ACC112 (cell line): ENCODE measurements at regions not wholly inside any gene's neighbourhood (a gene's known extent, or its start where the extent isn't known, plus 50 kb on each side); places are given as distances from the start of the nearest gene placed in this dataset.

Experiments used
- H2AFZ ChIP-seq: fragments of 200-600 bp; sonication (generic); one replicate; pipeline ENCODE4 v1.6.0; 2017; ENCODE audit warnings: antibody characterized with exemption, low read length; ENCODE audit not compliant: unreplicated experiment
- H3K27ac ChIP-seq: fragments of 200-600 bp; sonication (generic); 2 replicates; pipeline ENCODE4 v1.5.1; 2014; ENCODE audit warnings: low read depth, mild to moderate bottlenecking, antibody characterized with exemption, low read length, moderate library complexity
- H3K27me3 ChIP-seq: fragments of 200-600 bp; sonication (generic); 2 replicates; pipeline ENCODE4 v1.6.1; 2014; ENCODE audit warnings: mild to moderate bottlenecking, antibody characterized with exemption, low read length, moderate library complexity, mixed read lengths; ENCODE audit not compliant: insufficient read depth
- H3K36me3 ChIP-seq: fragments of 200-600 bp; sonication (generic); 2 replicates; pipeline ENCODE4 v1.6.1; 2016; ENCODE audit warnings: mild to moderate bottlenecking, antibody characterized with exemption, low read length, moderate library complexity, mixed read lengths; ENCODE audit not compliant: insufficient read depth
- H3K4me1 ChIP-seq: fragments of 200-600 bp; sonication (generic); one replicate; pipeline ENCODE4 v1.6.1; 2016; ENCODE audit warnings: low read length, mixed read lengths; ENCODE audit not compliant: insufficient read depth, unreplicated experiment, control insufficient read depth
- H3K4me3 ChIP-seq: fragments of 200-600 bp; sonication (generic); 2 replicates; pipeline ENCODE4 v1.5.1; 2014; ENCODE audit warnings: mild to moderate bottlenecking, low read depth, low read length
- H3K79me2 ChIP-seq: fragments of 200-600 bp; sonication (generic); one replicate; pipeline ENCODE4 v1.6.0; 2016; ENCODE audit warnings: low read length; ENCODE audit not compliant: control insufficient read depth, unreplicated experiment, insufficient read depth

DNA sequence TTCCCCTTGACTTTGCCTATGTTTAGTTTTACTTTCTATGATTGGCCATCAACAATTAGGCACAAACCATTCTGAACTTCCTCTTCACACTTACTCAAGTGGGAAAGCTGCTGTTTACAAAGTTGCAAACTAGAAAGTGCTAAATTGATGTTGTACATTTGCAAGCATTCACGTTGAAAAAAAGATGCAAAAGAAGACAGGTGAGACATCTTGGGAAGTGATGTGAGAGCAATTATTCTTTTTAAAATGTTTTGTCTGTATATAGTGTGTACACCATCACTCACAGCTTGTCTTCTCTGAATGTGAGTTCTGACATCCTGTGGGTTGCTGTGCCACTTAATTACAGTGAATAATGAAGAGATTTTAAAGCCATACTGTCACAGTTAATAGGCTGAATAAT lies 874.1 kb upstream of the LRATD1 start:
- no peaks in the 10 kb centered on the region for H3K27me3 ChIP-seq
- no peaks in the 10 kb centered on the region for H3K36me3 ChIP-seq
- H3K27ac ChIP-seq: no peak overlapping the region
- H3K4me1 ChIP-seq: no peaks in the 10 kb centered on the region
- no peak overlapping the region for H2AFZ ChIP-seq
- H3K79me2 ChIP-seq: no peaks in the 10 kb centered on the region
- no peak overlapping the region for H3K4me3 ChIP-seq

DNA sequence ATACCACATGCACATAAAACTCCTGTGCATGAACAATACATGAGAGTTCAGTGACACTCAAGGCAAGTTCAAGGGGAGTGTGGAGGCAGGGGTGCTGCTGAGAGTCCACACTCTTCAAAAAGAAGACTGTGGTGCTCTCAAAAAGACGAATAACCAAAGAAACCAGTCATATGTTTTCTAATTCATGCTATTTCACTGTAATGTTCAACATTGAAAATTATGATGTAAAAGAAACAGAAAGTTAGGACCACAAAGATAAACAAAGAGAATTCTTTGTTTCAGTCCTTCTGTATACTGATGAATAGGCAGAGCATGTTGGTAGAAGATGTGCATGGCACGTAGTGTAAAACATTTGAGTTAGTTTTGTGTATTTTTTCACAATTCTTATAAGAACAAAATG lies 864.2 kb upstream of the LRATD1 start:
- Histone ChIP-seq H3K27ac (no peak overlapping the region), H3K4me3 (no peak overlapping the region), H3K27me3 (no peaks in the 10 kb centered on the region), H3K36me3 (no peaks in the 10 kb centered on the region), H3K4me1 (no peaks in the 10 kb centered on the region), H2AFZ (no peak overlapping the region), H3K79me2 (no peaks in the 10 kb centered on the region)

DNA sequence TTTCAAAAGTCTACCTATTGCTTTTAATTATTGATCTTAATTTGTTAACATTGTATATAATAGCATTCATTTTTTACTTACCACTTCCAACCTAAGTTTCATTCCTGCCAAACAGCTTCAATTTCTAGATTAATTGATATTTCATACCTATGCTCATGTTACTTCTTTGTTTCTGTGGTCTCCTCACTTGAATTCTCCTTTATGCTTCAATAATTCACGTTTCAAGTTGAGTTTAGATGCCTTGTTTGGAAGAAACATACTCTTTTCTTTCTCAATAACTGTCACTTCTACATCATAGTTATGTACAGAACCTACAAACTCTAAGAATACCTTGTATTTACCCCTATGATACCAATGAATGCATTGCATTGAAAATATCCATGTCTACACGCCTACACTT lies 862.2 kb upstream of the LRATD1 start:
- H3K27ac ChIP-seq: no peak overlapping the region
- no peaks in the 10 kb centered on the region for H3K27me3 ChIP-seq
- no peaks in the 10 kb centered on the region for H3K36me3 ChIP-seq
- no peak overlapping the region for H3K4me3 ChIP-seq
- H3K79me2 ChIP-seq: no peaks in the 10 kb centered on the region
- H2AFZ ChIP-seq: no peak overlapping the region
- no peaks in the 10 kb centered on the region for H3K4me1 ChIP-seq

DNA sequence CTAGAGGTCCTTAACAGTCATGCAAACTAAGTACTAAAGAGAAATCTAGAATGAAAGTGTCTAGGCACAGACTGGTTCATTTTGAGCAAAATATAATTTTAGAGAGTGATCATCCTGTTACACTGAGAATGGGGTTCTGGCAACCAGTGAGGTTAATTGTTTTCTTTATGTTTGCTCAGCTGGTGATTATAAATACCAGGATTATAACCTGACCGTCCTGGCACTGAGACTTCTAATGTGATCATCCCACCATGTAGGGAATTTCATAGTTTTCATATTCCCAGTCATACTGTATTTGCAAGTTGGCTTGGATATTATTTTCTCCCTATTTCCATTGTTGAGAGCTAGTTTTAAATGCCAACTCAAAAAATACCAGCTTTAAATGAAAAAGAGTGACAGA lies 852.5 kb upstream of the LRATD1 start:
- H3K27ac ChIP-seq: no peak overlapping the region
- H3K36me3 ChIP-seq: no peaks in the 10 kb centered on the region
- H3K79me2 ChIP-seq: no peaks in the 10 kb centered on the region
- no peak overlapping the region for H2AFZ ChIP-seq
- H3K4me1 ChIP-seq: no peaks in the 10 kb centered on the region
- no peak overlapping the region for H3K4me3 ChIP-seq
- H3K27me3 ChIP-seq: no peaks in the 10 kb centered on the region

DNA sequence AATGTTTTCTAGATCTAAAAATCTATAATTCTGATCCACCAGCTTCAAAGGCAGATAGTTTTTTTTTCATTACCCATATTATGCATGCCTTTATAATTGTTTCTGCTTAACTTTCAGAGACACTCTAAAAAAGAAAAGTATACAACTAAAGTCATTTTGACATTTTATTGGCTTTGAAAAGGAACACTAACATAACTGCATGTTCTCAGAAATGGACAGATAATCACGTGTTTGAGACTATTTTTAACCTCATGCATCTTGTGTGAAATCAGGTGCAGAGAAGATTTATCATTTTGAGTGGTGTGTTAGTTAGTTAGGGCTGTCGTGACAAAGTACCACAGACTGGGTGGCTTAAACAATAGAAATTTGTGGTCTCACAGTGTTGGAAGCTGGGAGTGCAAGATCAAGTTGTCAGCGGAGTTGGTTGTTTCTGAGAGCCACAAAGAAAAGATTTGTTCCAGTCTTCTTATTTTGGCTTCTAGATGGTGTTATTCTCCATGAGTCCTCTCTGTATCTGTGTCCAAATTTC lies 841.4 kb upstream of the LRATD1 start:
- no peak overlapping the region for H3K4me3 ChIP-seq
- no peak overlapping the region for H2AFZ ChIP-seq
- H3K27me3 ChIP-seq: no peaks in the 10 kb centered on the region
- no peaks in the 10 kb centered on the region for H3K79me2 ChIP-seq
- H3K27ac ChIP-seq: no peak overlapping the region
- H3K4me1 ChIP-seq: no peaks in the 10 kb centered on the region
- no peaks in the 10 kb centered on the region for H3K36me3 ChIP-seq

DNA sequence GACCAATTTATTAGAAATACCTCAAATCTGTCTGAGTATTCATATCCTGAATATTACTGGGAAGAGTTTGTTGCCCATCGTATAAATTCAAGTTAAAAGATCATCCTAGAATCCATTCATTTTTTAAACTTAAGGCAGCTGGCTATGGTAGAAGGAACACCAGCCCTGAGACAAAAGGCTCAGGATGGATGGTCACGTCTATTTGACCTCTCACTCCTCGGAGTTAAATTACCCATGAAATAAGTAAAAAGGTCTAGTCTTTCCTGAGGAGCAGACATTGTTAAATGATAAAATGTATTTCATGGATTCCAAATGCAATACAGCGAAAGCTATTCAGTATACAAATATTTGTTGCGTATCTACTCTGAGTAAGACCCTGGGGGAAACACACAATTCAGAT lies 826.0 kb upstream of the LRATD1 start:
- Histone ChIP-seq H2AFZ (no peak overlapping the region), H3K79me2 (no peaks in the 10 kb centered on the region), H3K36me3 (no peaks in the 10 kb centered on the region), H3K4me3 (no peak overlapping the region), H3K27ac (no peak overlapping the region), H3K4me1 (no peaks in the 10 kb centered on the region), H3K27me3 (no peaks in the 10 kb centered on the region)

DNA sequence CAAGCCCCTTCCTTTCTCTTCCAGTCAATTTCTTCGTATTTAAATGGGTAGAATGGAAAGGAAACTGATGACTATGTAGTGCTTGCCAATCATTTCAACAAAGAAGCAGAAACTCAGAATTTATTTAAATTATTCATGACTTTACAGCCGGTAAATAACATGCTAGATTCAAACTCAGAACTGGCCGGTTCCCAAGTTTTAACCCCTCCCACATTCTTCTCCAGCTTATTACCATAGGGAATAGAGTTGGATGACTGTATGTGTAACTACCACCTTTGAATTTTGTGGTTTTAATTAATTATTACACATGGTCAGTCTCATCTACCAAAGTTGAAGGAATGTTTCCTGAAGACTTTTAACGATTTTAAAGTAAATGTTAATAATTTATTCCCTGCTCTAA lies 819.3 kb upstream of the LRATD1 start:
- Histone ChIP-seq H2AFZ (no peak overlapping the region), H3K4me1 (no peaks in the 10 kb centered on the region), H3K27me3 (no peaks in the 10 kb centered on the region), H3K4me3 (no peak overlapping the region), H3K36me3 (no peaks in the 10 kb centered on the region), H3K27ac (no peak overlapping the region), H3K79me2 (no peaks in the 10 kb centered on the region)

DNA sequence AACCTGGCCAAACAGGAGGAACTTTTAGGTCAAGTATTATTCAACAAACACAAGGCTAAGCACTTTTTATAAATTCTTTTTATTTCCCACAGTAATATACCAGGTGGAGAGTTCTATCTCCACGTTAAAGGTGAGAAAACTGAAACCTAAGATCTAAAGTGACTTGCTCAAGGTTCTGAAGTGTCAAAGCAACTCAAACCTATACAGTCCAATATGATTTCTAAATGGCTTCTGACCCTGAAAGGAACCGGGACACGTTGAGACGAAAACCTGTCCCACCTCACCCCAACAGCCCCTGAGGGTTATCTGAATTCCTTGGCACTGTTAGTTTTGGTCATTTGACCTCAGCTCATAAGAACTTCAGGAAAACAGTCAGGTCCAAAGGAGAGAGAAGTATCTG lies 814.5 kb upstream of the LRATD1 start:
- H3K36me3 ChIP-seq: no peaks in the 10 kb centered on the region
- peaks cover 16% of the 10 kb centered on the region for H3K4me1 ChIP-seq
- H3K27ac ChIP-seq: no peak overlapping the region
- H2AFZ ChIP-seq: peak overlapping the region; percentile 10
- H3K79me2 ChIP-seq: no peaks in the 10 kb centered on the region
- no peak overlapping the region for H3K4me3 ChIP-seq
- H3K27me3 ChIP-seq: no peaks in the 10 kb centered on the region

DNA sequence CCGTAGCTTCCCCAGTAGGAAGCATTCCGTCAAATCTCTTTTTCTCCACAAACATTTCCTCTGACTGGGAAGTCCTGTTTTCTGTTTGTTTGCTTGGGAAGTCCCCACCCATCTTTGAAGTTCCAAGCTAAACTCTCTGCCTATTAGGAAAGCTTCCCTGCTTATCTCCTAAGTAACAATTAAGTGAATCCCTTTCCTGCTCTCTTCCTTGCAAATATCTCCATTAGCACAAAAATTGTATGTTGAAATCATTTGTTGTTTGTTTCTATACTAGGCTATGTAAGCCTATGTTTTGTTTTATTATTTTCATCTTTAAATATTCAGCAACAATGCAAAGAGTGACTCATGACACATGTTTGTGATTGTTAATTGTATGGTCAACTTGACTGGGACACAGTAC lies 812.6 kb upstream of the LRATD1 start:
- Histone ChIP-seq H3K4me3 (no peak overlapping the region), H3K4me1 (peaks cover 16% of the 10 kb centered on the region), H3K36me3 (no peaks in the 10 kb centered on the region), H3K79me2 (no peaks in the 10 kb centered on the region), H3K27me3 (no peaks in the 10 kb centered on the region), H3K27ac (peak overlapping the region; percentile 76; the same call in 1 of the 2 replicates), H2AFZ (no peak overlapping the region)

DNA sequence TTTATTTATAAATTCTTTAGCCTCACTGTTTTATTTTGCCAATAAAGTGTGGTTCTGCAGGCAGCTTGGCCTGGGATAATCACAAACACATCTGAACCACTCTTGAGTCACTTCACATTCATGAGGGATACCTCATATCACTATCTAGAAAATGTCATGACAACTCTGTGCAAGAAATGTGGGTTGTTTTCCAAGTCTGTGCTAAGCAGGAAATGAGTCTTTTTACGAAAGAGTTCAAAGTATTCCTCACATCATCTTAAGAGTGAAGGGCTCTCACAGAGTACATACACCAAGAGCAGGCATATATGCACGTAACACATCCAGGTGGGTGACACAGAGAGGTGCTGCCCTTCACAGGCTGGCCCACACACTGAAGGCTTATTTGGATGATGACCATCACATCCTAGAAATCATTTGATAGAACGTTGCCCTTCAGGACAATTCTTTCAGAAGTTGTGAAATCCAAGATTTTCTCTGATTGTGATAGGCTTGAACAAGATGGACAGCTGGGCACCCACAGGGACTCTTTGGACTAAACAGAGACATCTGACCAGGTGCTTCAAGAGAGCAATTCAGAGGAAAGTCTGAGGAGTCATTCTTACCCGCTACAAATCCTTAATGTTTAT lies 811.1 kb upstream of the LRATD1 start:
- Histone ChIP-seq H3K27me3 (no peaks in the 10 kb centered on the region), H2AFZ (peak overlapping the region; percentile 16), H3K4me3 (no peak overlapping the region), H3K27ac (peak overlapping the region; percentile 76), H3K36me3 (no peaks in the 10 kb centered on the region), H3K79me2 (no peaks in the 10 kb centered on the region), H3K4me1 (peaks cover 16% of the 10 kb centered on the region)

DNA sequence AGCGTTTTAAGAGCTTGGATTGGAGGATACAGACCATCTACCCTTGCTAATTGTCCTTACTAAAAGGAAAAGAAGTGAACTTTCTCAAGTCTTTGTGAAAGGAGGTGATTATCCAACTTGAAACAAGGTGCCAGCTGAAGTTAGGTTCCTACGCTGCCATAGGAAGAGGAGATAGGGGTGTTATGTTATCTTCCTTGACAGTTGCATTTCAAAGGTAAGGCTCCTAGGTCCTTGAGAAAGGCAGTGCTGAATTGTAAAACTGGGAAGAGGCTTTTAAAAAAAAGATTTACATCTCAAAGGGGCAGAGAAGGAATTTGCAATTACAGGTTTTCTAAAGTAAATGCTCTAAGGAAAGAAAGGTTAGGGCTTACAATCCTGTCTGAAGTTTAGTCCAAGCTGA lies 810.2 kb upstream of the LRATD1 start:
- H2AFZ ChIP-seq: no peak overlapping the region
- peaks cover 16% of the 10 kb centered on the region for H3K4me1 ChIP-seq
- H3K27ac ChIP-seq: no peak overlapping the region
- no peaks in the 10 kb centered on the region for H3K36me3 ChIP-seq
- no peaks in the 10 kb centered on the region for H3K79me2 ChIP-seq
- no peaks in the 10 kb centered on the region for H3K27me3 ChIP-seq
- H3K4me3 ChIP-seq: no peak overlapping the region
